ENCODE measurements at regions not wholly inside any gene's neighbourhood (a gene's known extent, or its start where the extent isn't known, plus 50 kb on each side); places are given as distances from the start of the nearest gene placed in this dataset.

- TF ChIP-seq, protein P1, sequence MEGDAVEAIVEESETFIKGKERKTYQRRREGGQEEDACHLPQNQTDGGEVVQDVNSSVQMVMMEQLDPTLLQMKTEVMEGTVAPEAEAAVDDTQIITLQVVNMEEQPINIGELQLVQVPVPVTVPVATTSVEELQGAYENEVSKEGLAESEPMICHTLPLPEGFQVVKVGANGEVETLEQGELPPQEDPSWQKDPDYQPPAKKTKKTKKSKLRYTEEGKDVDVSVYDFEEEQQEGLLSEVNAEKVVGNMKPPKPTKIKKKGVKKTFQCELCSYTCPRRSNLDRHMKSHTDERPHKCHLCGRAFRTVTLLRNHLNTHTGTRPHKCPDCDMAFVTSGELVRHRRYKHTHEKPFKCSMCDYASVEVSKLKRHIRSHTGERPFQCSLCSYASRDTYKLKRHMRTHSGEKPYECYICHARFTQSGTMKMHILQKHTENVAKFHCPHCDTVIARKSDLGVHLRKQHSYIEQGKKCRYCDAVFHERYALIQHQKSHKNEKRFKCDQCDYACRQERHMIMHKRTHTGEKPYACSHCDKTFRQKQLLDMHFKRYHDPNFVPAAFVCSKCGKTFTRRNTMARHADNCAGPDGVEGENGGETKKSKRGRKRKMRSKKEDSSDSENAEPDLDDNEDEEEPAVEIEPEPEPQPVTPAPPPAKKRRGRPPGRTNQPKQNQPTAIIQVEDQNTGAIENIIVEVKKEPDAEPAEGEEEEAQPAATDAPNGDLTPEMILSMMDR (IDR thresholded peaks at IDR 0.05; ENCODE audit: partially characterized antibody, unreplicated experiment), result no peak
- H3K9me3 Mint-ChIP-seq (ENCODE audit: unreplicated experiment), result peaks cover 5% of the 10 kb centered on the region
- H3K27ac Mint-ChIP-seq (ENCODE audit: unreplicated experiment), result no peak overlapping the region
- no peaks in the 10 kb centered on the region for H3K36me3 Mint-ChIP-seq (ENCODE audit: unreplicated experiment)
- H3K4me1 Mint-ChIP-seq (ENCODE audit: low read depth, unreplicated experiment), result no peaks in the 10 kb centered on the region
- no peak for DNase-seq
- no peak overlapping the region for H3K4me3 Mint-ChIP-seq (ENCODE audit: unreplicated experiment)
- H3K27me3 Mint-ChIP-seq (ENCODE audit: unreplicated experiment), result no peaks in the 10 kb centered on the region
Observed at GRCh38 chr1:164177118-164177517, 381.9 kb upstream of the PBX1 start.

- peaks cover 2% of the 10 kb centered on the region for H3K27me3 Mint-ChIP-seq (ENCODE audit: unreplicated experiment)
- no peak for DNase-seq
- H3K27ac Mint-ChIP-seq (ENCODE audit: unreplicated experiment), result no peak overlapping the region
- H3K36me3 Mint-ChIP-seq (ENCODE audit: unreplicated experiment), result no peaks in the 10 kb centered on the region
- H3K4me3 Mint-ChIP-seq (ENCODE audit: unreplicated experiment), result no peak overlapping the region
- no peaks in the 10 kb centered on the region for H3K4me1 Mint-ChIP-seq (ENCODE audit: low read depth, unreplicated experiment)
- H3K9me3 Mint-ChIP-seq (ENCODE audit: unreplicated experiment), result peaks cover 3% of the 10 kb centered on the region
- TF ChIP-seq, protein P1 (IDR thresholded peaks at IDR 0.05; ENCODE audit: partially characterized antibody, unreplicated experiment), result no peak
Observed at GRCh38 chr1:164180824-164181223, 378.2 kb upstream of the PBX1 start.

DNA sequence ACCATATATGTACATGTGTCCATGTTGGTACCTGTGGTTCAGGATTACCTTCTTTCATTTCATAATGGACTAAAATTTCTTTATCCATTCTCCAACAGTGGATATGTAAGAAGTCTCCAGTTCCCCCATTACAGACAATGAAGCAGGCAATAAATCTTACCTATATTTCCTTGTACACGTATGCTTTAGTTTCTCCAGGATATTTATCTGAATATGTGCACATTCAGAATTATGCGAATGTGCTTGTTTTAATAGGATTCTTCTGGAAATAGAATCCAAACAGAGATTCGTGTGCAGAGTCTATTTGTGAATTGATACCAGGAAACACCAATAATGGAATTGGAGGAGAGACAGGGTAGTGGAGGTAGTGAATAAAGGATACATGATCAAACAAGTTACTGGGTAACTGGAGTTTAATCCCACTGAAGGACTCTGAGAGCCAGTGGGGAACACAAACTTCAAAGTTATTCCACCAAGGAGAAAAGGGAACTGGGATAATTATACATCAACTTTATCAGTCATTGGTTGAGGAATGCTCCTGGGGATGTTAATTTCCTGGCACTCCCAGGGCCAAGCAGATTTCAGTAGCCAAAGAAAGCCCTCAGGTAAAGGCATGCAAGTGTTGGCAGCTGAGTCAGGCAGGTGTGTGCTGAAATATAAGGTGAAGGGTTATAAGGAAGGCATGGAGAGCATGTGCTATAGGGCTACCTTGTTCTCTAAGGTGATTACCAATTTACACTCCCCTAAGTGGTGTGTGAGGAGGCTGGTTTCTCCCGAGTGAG is 374.9 kb upstream of the PBX1 start:
- DNase-seq, result no peak
- Mint-ChIP-seq H3K4me3 (ENCODE audit: unreplicated experiment) (no peak overlapping the region), H3K9me3 (ENCODE audit: unreplicated experiment) (peaks cover 3% of the 10 kb centered on the region), H3K27me3 (ENCODE audit: unreplicated experiment) (peaks cover 2% of the 10 kb centered on the region), H3K4me1 (ENCODE audit: low read depth, unreplicated experiment) (peaks cover 3% of the 10 kb centered on the region), H3K36me3 (ENCODE audit: unreplicated experiment) (no peaks in the 10 kb centered on the region), H3K27ac (ENCODE audit: unreplicated experiment) (no peak overlapping the region)
- TF ChIP-seq, protein P1 (IDR thresholded peaks at IDR 0.05; ENCODE audit: partially characterized antibody, unreplicated experiment), result no peak

DNA sequence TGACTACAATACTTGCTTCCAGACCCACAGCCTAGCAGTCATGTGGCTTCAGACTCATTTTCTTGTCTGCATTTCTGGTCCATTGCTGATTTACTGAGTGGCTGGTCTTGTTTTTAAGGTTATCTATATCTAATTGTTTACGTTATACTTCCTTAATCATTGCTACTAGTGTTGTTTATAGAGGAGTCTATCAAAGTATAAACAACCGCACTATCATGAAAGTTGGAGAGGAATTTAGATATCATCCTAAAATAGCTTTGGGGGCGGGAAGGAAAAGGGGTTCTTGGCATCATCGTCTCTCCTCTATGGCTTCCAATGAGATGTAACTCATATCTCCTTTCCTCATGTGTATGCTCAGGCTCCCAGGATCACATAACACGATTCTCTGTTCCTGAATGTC is 372.1 kb upstream of the PBX1 start:
- Mint-ChIP-seq H3K4me1 (ENCODE audit: low read depth, unreplicated experiment) (peaks cover 3% of the 10 kb centered on the region), H3K9me3 (ENCODE audit: unreplicated experiment) (no peaks in the 10 kb centered on the region), H3K27me3 (ENCODE audit: unreplicated experiment) (peaks cover 2% of the 10 kb centered on the region), H3K4me3 (ENCODE audit: unreplicated experiment) (no peak overlapping the region), H3K36me3 (ENCODE audit: unreplicated experiment) (no peaks in the 10 kb centered on the region), H3K27ac (ENCODE audit: unreplicated experiment) (no peak overlapping the region)
- TF ChIP-seq, protein P1 (IDR thresholded peaks at IDR 0.05; ENCODE audit: partially characterized antibody, unreplicated experiment), result no peak
- no peak for DNase-seq

DNA sequence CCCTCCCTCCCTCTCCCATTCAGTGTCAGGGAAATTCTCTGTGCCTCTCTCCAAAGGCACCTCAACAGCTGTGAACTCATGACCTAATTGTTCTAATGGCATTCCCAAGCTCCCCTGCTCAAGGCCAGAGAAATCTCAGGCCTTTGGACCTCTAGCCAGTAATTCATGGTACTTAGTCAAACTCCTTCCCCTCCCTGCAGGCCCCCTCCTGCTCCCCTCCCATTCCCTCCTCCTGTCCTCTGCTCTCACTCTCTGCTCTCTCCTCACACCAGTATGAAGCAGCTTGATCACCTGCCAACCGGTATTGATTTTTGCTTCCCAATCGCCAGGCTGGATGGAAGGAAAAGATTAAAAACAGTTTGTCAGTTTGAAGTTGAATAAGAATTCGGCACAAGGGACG is 370.5 kb upstream of the PBX1 start:
- H3K4me3 Mint-ChIP-seq (ENCODE audit: unreplicated experiment), result no peak overlapping the region
- H3K9me3 Mint-ChIP-seq (ENCODE audit: unreplicated experiment), result no peaks in the 10 kb centered on the region
- no peaks in the 10 kb centered on the region for H3K36me3 Mint-ChIP-seq (ENCODE audit: unreplicated experiment)
- H3K27me3 Mint-ChIP-seq (ENCODE audit: unreplicated experiment), result no peaks in the 10 kb centered on the region
- peak overlapping the region; percentile 23 for H3K27ac Mint-ChIP-seq (ENCODE audit: unreplicated experiment)
- H3K4me1 Mint-ChIP-seq (ENCODE audit: low read depth, unreplicated experiment), result peaks cover 3% of the 10 kb centered on the region
- no peak for DNase-seq
- TF ChIP-seq, protein P1 (IDR thresholded peaks at IDR 0.05; ENCODE audit: partially characterized antibody, unreplicated experiment), result no peak
